ENCODE measurements at regions not wholly inside any gene's neighbourhood (a gene's known extent, or its start where the extent isn't known, plus 50 kb on each side); places are given as distances from the start of the nearest gene placed in this dataset.

- H3K27ac ChIP-seq (ENCODE audit: extremely low read length, insufficient read depth, low read length), result no peak overlapping the region
- FAIRE-seq (no peak), DNase-seq (ENCODE audit: low spot score) (no peak), ATAC-seq (no peak)
- TF ChIP-seq RBAK (CRISPR knock-in tag; IDR thresholded peaks at IDR 0.05) (no peak), IKZF4 (CRISPR knock-in tag; IDR thresholded peaks at IDR 0.05; ENCODE audit: borderline replicate concordance, low read depth, not compliant biosample characterization) (no peak), ZNF747 (CRISPR knock-in tag; IDR thresholded peaks at IDR 0.05; ENCODE audit: borderline replicate concordance) (no peak), ZNF337 (CRISPR knock-in tag; IDR thresholded peaks at IDR 0.05; ENCODE audit: borderline replicate concordance, low read depth) (no peak)
- no TSS peak for BruUV-seq (replicated peaks)
- CTCF ChIA-PET (ENCODE audit: low intra/inter-chr PET ratio, low total read pairs), result no interaction called here
- H2AFZ ChIP-seq (ENCODE audit: low read length), result no peak overlapping the region
- no peaks in the 10 kb centered on the region for H3K36me3 ChIP-seq (replicated peaks in 1 of 2; ENCODE audit: control insufficient read depth in 1 of 2, insufficient read depth in 2 of 2, low read length in 2 of 2)
- no peaks in the 10 kb centered on the region for H3K79me2 ChIP-seq (ENCODE audit: insufficient read depth, low read length)
- intact Hi-C loops (cut with micrococcal nuclease; ENCODE audit: unreplicated experiment) (no loop called here), in situ Hi-C loops (cut with HindIII; ENCODE audit: extremely low pct_ligation_motif_present, low pct_unique_long_range_greater_than_20kb) (no loop called here)
- H3K4me1 ChIP-seq (ENCODE audit: insufficient read depth, low read length), result no peaks in the 10 kb centered on the region
- peaks cover 0 to under 1% of the 10 kb centered on the region in 2 experiments; a peak in 1 of 5 replicates for H3K27me3 ChIP-seq (ENCODE audit: control insufficient read depth in 1 of 2, insufficient read depth in 2 of 2, low read length in 2 of 2)
- POLR2A ChIA-PET, result no interaction called here
- WGBS (ENCODE audit: low lambda C conversion rate), result 20% methylated on average over 7 of the region's 7 CpGs
- H3K9me3 ChIP-seq (ENCODE audit: low read length), result no peaks in the 10 kb centered on the region
- H4K20me1 ChIP-seq (ENCODE audit: insufficient read depth, low read length), result no peaks in the 10 kb centered on the region
- H3K4me2 ChIP-seq (ENCODE audit: low read depth, low read length), result no peak overlapping the region
- no peak overlapping the region for H3K4me3 ChIP-seq (replicated peaks in 1 of 3; ENCODE audit: insufficient read depth in 1 of 3, low read depth in 2 of 3, low read length in 3 of 3)
- no peak overlapping the region for H3K9ac ChIP-seq (ENCODE audit: insufficient read depth, low read depth, low read length)
Measured at GRCh38 chr12:13376610-13377373, 180.3 kb downstream of the EMP1 start.

DNA sequence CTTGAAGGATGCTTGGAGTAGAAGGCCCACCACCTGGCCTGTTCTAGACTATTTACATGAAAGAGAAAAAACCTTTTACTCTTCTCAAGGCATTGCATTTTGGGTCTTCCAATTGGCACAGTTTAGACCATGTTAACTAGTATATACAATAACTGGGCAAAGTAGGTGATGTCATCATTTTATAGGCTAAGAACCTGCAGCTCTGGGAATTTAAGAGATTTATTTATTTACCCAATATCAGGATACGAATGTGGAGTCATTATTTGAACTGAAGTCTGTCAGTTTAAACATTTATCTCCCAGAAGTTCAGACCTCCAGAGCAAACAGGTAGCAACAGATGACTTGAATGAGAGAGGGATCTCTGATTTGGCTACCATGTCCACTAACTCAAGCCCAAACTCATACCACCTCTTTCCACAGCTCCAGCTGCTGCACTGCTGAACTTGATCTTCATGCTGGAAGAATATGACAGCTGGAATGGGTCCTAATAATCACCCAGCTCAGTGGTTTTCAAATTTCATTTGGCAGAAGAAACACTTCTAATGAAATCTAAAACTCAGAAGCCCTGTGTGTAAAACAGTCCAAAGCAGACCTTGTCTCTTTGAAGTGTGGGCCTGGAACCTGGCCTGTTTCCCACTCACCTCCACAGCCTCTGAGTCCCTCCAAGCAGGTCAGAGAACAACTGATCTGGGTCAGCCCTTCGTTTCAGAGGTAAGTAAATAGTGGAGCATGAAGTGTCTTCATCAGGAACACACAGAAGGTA is 179.2 kb downstream of the EMP1 start:
- no peaks in the 10 kb centered on the region for H3K9me3 ChIP-seq (ENCODE audit: low read length)
- no peak overlapping the region for H2AFZ ChIP-seq (ENCODE audit: low read length)
- ChIA-PET CTCF (ENCODE audit: low intra/inter-chr PET ratio, low total read pairs) (no interaction called here), POLR2A (no interaction called here)
- no peaks in the 10 kb centered on the region for H3K79me2 ChIP-seq (ENCODE audit: insufficient read depth, low read length)
- intact Hi-C loops (cut with micrococcal nuclease; ENCODE audit: unreplicated experiment), result no loop called here
- H3K4me2 ChIP-seq (ENCODE audit: low read depth, low read length), result no peak overlapping the region
- no peaks in the 10 kb centered on the region for H4K20me1 ChIP-seq (ENCODE audit: insufficient read depth, low read length)
- no TSS peak for BruUV-seq (replicated peaks)
- no peak for DNase-seq (ENCODE audit: low spot score)
- H3K9ac ChIP-seq (ENCODE audit: insufficient read depth, low read depth, low read length), result no peak overlapping the region
- H3K27me3 ChIP-seq (ENCODE audit: control insufficient read depth in 1 of 2, insufficient read depth in 2 of 2, low read length in 2 of 2), result peaks cover 0 to 3% of the 10 kb centered on the region in 2 experiments; a peak in 1 of 5 replicates
- no peak for ATAC-seq
- FAIRE-seq, result no peak
- in situ Hi-C loops (cut with HindIII; ENCODE audit: extremely low pct_ligation_motif_present, low pct_unique_long_range_greater_than_20kb), result no loop called here
- no peak overlapping the region for H3K4me3 ChIP-seq (replicated peaks in 1 of 3; ENCODE audit: insufficient read depth in 1 of 3, low read depth in 2 of 3, low read length in 3 of 3)
- H3K4me1 ChIP-seq (ENCODE audit: insufficient read depth, low read length), result no peaks in the 10 kb centered on the region
- no peaks in the 10 kb centered on the region for H3K36me3 ChIP-seq (replicated peaks in 1 of 2; ENCODE audit: control insufficient read depth in 1 of 2, insufficient read depth in 2 of 2, low read length in 2 of 2)
- 6% methylated on average over 2 of the region's 2 CpGs for WGBS (ENCODE audit: low lambda C conversion rate)
- H3K27ac ChIP-seq (ENCODE audit: extremely low read length, insufficient read depth, low read length), result no peak overlapping the region
- TF ChIP-seq ZNF619 (CRISPR knock-in tag; IDR thresholded peaks at IDR 0.05) (no peak), PRMT3 (CRISPR knock-in tag; IDR thresholded peaks at IDR 0.05; ENCODE audit: borderline replicate concordance, low read depth) (no peak), ZEB1 (IDR thresholded peaks at IDR 0.05; ENCODE audit: insufficient replicate concordance, low read depth) (no peak), ZNF589 (CRISPR knock-in tag; conservative IDR thresholded peaks at IDR 0.05) (no peak), IKZF4 (CRISPR knock-in tag; IDR thresholded peaks at IDR 0.05; ENCODE audit: borderline replicate concordance, low read depth, not compliant biosample characterization) (no peak), ZBTB7A (CRISPR knock-in tag; IDR thresholded peaks at IDR 0.05) (no peak), JARID2 (CRISPR knock-in tag; IDR thresholded peaks at IDR 0.05; ENCODE audit: insufficient replicate concordance) (no peak), RFX5 (IDR thresholded peaks at IDR 0.05; ENCODE audit: low read depth, low read length) (peak; percentile 31; the same call in 1 of the 2 replicates), ZNF256 (CRISPR knock-in tag; conservative IDR thresholded peaks at IDR 0.05) (no peak), ZMAT3 (CRISPR knock-in tag; conservative IDR thresholded peaks at IDR 0.05) (no peak), TGIF2 (CRISPR knock-in tag; IDR thresholded peaks at IDR 0.05) (no peak), ATF7 (IDR thresholded peaks at IDR 0.05) (peak; percentile 87), ATF7 (CRISPR knock-in tag; IDR thresholded peaks at IDR 0.05) (no peak)

Measured in HepG2 (cell line).